Progenitor cell of endocrine pancreas (in vitro differentiated cells): ENCODE measurements at regions not wholly inside any gene's neighbourhood (a gene's known extent, or its start where the extent isn't known, plus 50 kb on each side); places are given as distances from the start of the nearest gene placed in this dataset.

Experiments used
- DNase-seq: peaks from one replicate; pipeline ENCODE4 v3.0.0; 2021; ENCODE audit warnings: low spot score; ENCODE audit not compliant: unreplicated experiment
- H3K27ac Mint-ChIP-seq: 2 replicates; pipeline ENCODE4 v1.8.0; 2021; ENCODE audit warnings: mild to moderate bottlenecking, moderate library complexity, mixed read lengths
- H3K27me3 Mint-ChIP-seq: 2 replicates; pipeline ENCODE4 v1.8.0; 2021; ENCODE audit warnings: mixed read lengths
- H3K36me3 Mint-ChIP-seq: 2 replicates; pipeline ENCODE4 v1.8.0; 2022; ENCODE audit warnings: mixed read lengths; ENCODE audit not compliant: insufficient read depth
- H3K4me1 Mint-ChIP-seq: 2 replicates; pipeline ENCODE4 v1.8.0; 2021; ENCODE audit warnings: low read depth, mixed read lengths
- H3K4me3 Mint-ChIP-seq: 2 replicates; pipeline ENCODE4 v1.8.0; 2021; ENCODE audit warnings: low read depth, mild to moderate bottlenecking, moderate library complexity, mixed read lengths
- H3K9me3 Mint-ChIP-seq: 2 replicates; pipeline ENCODE4 v1.8.0; 2021; ENCODE audit warnings: low read depth, mixed read lengths
- TF ChIP-seq, protein P1 (sequence below): fragments of 200-600 bp; sonication (generic); IDR thresholded peaks from one replicate; pipeline ENCODE4 v1.5.0; 2021; ENCODE audit warnings: antibody characterized with exemption, mild to moderate bottlenecking; ENCODE audit not compliant: unreplicated experiment

DNA sequence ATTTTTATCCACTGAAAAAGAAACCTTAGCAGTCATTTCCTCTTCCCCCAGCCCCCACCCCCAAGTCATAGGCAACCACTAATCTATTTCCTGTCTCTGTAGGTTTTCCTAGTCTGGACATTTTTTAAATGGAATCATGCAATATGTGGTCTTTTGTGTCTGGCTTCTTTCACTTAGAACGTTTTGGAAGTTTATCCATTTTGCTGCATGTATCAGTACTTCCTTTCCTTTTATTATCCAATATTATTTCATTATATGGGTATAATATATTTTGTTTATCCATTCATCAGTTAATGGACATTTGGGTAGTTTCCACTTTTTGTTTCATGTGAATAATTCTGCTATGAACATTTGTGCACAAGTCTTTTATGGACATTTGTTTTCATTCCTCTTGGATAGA lies 99.3 kb upstream of the BMP5 start:
- H3K36me3 Mint-ChIP-seq: no peaks in the 10 kb centered on the region
- H3K9me3 Mint-ChIP-seq: no peaks in the 10 kb centered on the region
- H3K27me3 Mint-ChIP-seq: no peaks in the 10 kb centered on the region
- H3K27ac Mint-ChIP-seq: no peak overlapping the region
- no peak for DNase-seq
- H3K4me3 Mint-ChIP-seq: no peak overlapping the region
- H3K4me1 Mint-ChIP-seq: peaks cover 1% of the 10 kb centered on the region
- TF ChIP-seq, protein P1, sequence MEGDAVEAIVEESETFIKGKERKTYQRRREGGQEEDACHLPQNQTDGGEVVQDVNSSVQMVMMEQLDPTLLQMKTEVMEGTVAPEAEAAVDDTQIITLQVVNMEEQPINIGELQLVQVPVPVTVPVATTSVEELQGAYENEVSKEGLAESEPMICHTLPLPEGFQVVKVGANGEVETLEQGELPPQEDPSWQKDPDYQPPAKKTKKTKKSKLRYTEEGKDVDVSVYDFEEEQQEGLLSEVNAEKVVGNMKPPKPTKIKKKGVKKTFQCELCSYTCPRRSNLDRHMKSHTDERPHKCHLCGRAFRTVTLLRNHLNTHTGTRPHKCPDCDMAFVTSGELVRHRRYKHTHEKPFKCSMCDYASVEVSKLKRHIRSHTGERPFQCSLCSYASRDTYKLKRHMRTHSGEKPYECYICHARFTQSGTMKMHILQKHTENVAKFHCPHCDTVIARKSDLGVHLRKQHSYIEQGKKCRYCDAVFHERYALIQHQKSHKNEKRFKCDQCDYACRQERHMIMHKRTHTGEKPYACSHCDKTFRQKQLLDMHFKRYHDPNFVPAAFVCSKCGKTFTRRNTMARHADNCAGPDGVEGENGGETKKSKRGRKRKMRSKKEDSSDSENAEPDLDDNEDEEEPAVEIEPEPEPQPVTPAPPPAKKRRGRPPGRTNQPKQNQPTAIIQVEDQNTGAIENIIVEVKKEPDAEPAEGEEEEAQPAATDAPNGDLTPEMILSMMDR: no peak

DNA sequence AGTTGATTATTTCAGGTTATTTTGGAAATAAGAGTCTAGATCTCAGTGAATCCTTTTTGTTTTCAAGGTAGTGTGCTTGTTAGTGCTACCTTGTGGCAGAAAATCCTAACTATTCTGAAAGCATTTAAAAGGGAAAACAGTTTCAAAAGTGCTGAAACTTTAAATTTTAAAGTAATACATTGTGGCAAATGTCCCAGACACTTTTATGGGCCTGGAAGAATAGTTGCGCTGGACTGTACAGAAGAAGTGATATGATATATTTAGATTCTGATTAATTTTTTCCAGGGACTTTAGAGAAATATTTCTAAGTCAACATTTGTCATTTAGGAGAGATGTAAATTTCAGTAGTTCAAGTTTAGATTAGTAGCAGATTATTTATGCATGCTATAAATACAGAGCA lies 96.7 kb upstream of the BMP5 start:
- no peaks in the 10 kb centered on the region for H3K27me3 Mint-ChIP-seq
- no peak for DNase-seq
- H3K9me3 Mint-ChIP-seq: no peaks in the 10 kb centered on the region
- H3K36me3 Mint-ChIP-seq: no peaks in the 10 kb centered on the region
- H3K27ac Mint-ChIP-seq: no peak overlapping the region
- no peak overlapping the region for H3K4me3 Mint-ChIP-seq
- TF ChIP-seq, protein P1: no peak
- H3K4me1 Mint-ChIP-seq: peaks cover 1% of the 10 kb centered on the region

DNA sequence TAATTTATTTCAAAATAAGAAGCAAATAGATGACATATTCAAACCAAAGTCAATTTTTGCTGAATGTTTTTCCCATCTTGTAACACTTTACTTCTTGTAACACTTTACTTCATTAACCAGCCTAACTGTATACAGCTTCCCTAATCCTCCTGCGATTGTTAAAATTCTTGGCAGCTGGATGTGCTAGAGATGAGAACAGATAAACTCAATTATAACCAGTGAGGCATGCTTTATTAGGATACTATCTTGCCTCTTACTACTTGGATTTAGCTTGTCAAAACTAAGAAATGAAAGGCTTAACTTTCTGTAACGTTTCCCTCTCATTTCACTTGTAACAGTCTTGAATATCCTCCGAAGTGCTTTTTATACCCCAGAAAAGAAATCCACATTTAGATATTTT lies 94.1 kb upstream of the BMP5 start:
- H3K27me3 Mint-ChIP-seq: no peaks in the 10 kb centered on the region
- DNase-seq: no peak
- H3K4me1 Mint-ChIP-seq: peaks cover 1% of the 10 kb centered on the region
- H3K4me3 Mint-ChIP-seq: no peak overlapping the region
- no peaks in the 10 kb centered on the region for H3K9me3 Mint-ChIP-seq
- no peak overlapping the region for H3K27ac Mint-ChIP-seq
- TF ChIP-seq, protein P1: no peak
- no peaks in the 10 kb centered on the region for H3K36me3 Mint-ChIP-seq

DNA sequence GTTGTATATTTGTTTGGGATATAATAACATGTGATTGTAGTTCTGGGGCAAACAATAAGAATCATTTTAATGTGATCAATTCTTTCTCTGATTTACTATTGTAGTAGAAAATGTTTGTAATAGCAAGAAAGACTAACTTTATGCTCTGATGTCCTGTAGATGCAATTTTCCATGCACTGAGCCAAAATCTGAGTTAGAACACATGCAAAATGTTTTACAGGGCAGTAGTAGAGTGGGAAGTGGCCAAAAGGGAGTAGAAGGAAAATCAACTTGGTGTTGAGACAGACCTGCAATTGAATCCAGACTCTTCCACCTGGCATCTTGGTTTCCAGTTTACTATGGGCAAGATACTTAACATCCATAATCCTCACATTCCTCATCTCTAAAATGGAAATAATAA lies 93.5 kb upstream of the BMP5 start:
- Mint-ChIP-seq H3K4me3 (no peak overlapping the region), H3K4me1 (peaks cover 1% of the 10 kb centered on the region), H3K27me3 (no peaks in the 10 kb centered on the region), H3K27ac (no peak overlapping the region), H3K9me3 (no peaks in the 10 kb centered on the region), H3K36me3 (no peaks in the 10 kb centered on the region)
- no peak for DNase-seq
- TF ChIP-seq, protein P1: no peak

DNA sequence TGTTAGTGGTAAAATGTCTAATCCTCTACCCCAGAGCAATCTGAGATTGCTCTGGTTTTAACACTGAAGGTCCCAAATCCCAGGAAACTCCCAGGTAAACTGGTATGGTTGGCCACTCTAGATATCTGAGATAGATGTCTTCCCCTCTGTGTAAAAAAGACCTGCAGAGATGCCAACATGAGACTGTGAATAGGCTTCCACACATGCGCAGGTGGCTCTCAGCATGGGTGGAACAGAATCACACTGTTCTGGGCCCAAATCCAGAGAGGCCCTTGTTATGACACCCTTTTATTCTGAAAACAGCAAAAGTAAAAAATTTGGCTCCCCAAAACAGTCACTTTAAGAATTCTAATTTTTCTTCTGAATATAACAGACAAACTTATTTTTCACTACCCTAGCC lies 88.7 kb upstream of the BMP5 start:
- H3K27me3 Mint-ChIP-seq: no peaks in the 10 kb centered on the region
- H3K9me3 Mint-ChIP-seq: no peaks in the 10 kb centered on the region
- H3K27ac Mint-ChIP-seq: no peak overlapping the region
- DNase-seq: no peak
- H3K4me1 Mint-ChIP-seq: no peaks in the 10 kb centered on the region
- H3K4me3 Mint-ChIP-seq: no peak overlapping the region
- TF ChIP-seq, protein P1: no peak
- H3K36me3 Mint-ChIP-seq: no peaks in the 10 kb centered on the region
